Neural progenitor cell (in vitro differentiated cells): ENCODE measurements at regions not wholly inside any gene's neighbourhood (a gene's known extent, or its start where the extent isn't known, plus 50 kb on each side); places are given as distances from the start of the nearest gene placed in this dataset.

Source experiments
- EZH2 ChIP-seq: fragments of 200-600 bp; sonication (generic); IDR thresholded peaks from 2 replicates; pipeline ENCODE4 v1.6.1; 2017; ENCODE audit warnings: antibody characterized with exemption, mild to moderate bottlenecking, moderate library complexity
- TF ChIP-seq, protein P1 (sequence below): fragments of 200-600 bp; sonication (generic); IDR thresholded peaks from 2 replicates; pipeline ENCODE4 v1.5.1; 2017; ENCODE audit warnings: antibody characterized with exemption, mild to moderate bottlenecking

DNA sequence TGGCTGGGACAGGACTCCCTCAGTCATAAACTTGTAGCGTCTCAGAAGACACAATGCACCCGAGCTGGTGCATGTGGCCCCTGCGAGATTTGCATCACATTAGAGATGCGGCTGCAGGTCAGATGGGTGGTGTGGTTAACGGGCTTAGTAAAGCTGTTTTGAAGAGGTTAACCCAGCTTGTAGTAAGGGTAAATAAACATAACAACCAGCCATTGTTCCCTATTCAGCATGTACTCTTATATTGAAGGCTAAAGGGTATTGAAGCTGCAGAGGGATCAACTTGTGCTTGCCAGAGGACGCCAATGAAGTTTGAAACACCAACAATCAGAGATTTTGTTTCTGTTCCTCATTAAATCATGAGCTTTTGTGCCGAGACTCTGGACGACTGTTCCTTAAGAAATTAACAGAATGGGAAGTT is 79.4 kb downstream of the ZIC5 start:
- TF ChIP-seq, protein P1, sequence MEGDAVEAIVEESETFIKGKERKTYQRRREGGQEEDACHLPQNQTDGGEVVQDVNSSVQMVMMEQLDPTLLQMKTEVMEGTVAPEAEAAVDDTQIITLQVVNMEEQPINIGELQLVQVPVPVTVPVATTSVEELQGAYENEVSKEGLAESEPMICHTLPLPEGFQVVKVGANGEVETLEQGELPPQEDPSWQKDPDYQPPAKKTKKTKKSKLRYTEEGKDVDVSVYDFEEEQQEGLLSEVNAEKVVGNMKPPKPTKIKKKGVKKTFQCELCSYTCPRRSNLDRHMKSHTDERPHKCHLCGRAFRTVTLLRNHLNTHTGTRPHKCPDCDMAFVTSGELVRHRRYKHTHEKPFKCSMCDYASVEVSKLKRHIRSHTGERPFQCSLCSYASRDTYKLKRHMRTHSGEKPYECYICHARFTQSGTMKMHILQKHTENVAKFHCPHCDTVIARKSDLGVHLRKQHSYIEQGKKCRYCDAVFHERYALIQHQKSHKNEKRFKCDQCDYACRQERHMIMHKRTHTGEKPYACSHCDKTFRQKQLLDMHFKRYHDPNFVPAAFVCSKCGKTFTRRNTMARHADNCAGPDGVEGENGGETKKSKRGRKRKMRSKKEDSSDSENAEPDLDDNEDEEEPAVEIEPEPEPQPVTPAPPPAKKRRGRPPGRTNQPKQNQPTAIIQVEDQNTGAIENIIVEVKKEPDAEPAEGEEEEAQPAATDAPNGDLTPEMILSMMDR, result no peak
- TF ChIP-seq EZH2, result no peak
